D721Med (cell line): ENCODE measurements at regions not wholly inside any gene's neighbourhood (a gene's known extent, or its start where the extent isn't known, plus 50 kb on each side); places are given as distances from the start of the nearest gene placed in this dataset.

Experiments
- DNase-seq: peaks from one replicate; pipeline ENCODE4 v3.0.0; 2011; ENCODE audit warnings: low spot score; ENCODE audit not compliant: insufficient read length
- FAIRE-seq: peaks from 2 replicates; lab custom pipeline; 2011; peaks lifted over from hg19 to GRCh38; lab: Jason Lieb, UNC
- TF ChIP-seq, protein P1 (sequence below): IDR thresholded peaks from 2 replicates; pipeline ENCODE4 v1.5.1; 2012; ENCODE audit warnings: mild to moderate bottlenecking, control low read depth; ENCODE audit not compliant: insufficient read depth; ENCODE audit errors: missing control alignments

DNA sequence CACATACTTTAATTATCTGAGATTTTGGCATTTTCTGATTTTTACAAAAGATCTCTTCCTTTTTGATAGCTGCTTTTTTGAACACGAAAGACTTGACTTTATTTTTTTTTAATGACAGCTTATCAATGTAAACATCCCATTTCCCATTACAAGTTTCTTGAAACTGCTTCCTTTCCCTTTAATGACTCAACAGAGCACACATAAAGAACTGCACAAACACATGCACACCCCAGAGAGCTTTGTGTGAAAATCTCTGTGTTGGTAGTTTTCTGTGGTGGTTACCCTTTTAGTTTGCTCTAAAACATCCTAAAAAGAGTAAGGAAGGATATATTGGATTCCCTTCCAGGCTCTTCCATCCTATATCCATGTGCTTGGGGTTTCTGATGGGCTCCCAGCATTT is 125.1 kb upstream of the ZNF32 start:
- FAIRE-seq: no peak
- no peak for DNase-seq
- TF ChIP-seq, protein P1, sequence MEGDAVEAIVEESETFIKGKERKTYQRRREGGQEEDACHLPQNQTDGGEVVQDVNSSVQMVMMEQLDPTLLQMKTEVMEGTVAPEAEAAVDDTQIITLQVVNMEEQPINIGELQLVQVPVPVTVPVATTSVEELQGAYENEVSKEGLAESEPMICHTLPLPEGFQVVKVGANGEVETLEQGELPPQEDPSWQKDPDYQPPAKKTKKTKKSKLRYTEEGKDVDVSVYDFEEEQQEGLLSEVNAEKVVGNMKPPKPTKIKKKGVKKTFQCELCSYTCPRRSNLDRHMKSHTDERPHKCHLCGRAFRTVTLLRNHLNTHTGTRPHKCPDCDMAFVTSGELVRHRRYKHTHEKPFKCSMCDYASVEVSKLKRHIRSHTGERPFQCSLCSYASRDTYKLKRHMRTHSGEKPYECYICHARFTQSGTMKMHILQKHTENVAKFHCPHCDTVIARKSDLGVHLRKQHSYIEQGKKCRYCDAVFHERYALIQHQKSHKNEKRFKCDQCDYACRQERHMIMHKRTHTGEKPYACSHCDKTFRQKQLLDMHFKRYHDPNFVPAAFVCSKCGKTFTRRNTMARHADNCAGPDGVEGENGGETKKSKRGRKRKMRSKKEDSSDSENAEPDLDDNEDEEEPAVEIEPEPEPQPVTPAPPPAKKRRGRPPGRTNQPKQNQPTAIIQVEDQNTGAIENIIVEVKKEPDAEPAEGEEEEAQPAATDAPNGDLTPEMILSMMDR: no peak

DNA sequence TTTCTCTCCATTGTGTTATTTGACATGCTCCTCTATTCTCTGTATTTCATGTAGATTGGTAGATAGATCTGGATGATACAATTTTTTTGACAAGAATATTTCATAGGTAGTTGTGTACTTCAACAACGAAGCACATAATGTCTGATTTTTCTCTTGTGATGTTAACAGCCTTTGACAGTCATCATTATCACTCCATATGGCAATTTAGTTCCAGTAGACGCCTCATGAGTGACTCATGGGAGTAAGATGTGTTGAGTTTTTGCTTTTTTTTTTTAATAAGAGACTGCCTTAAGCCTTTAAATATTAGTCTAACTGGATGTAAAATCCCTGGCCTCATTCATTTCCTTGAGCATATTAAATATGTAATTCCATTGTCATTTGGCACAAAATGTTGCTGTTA is 123.5 kb upstream of the ZNF32 start:
- FAIRE-seq (no peak), DNase-seq (no peak)

DNA sequence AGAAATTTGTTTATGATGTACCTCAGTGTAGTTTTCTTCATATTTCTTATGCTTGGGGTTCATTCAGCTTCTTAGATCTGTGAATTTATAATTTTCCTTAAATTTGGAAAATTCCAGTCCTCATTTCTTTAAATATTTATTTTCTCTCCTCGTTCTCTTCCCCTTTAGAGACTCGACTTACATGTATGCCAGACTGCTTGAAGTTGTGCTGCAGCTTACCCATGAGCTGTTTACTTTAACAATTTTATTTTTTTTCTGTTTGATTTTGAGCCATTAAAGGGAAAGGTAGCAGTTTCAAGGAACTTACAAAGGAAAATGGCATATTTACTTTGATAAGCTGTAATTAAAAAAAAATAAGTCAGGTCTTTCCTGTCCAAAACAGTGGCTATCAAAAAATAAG is 123.0 kb upstream of the ZNF32 start:
- FAIRE-seq: no peak
- TF ChIP-seq, protein P1: no peak
- no peak for DNase-seq

More for the DNA sequence above, 123.5 kb upstream of the ZNF32 start:
- TF ChIP-seq, protein P1: no peak

DNA sequence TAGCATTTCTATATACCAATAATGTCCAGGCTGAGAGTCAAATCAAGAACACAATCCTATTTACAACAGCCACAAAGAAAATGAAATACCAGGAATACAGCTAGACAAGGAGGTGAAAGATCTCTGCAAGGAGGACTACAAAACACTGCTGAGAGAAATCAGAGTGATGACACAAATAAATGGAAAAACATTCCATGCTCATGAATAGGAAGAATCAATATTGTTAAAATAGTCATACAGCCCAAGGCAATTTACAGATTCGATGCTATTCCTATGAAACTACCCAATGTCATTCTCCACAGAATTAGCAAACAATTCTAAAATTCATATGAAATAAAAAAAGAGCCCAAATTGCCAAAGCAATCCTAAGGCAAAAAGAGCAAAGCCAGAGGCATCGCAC is 116.8 kb upstream of the ZNF32 start:
- TF ChIP-seq, protein P1: no peak
- DNase-seq (no peak), FAIRE-seq (no peak)

DNA sequence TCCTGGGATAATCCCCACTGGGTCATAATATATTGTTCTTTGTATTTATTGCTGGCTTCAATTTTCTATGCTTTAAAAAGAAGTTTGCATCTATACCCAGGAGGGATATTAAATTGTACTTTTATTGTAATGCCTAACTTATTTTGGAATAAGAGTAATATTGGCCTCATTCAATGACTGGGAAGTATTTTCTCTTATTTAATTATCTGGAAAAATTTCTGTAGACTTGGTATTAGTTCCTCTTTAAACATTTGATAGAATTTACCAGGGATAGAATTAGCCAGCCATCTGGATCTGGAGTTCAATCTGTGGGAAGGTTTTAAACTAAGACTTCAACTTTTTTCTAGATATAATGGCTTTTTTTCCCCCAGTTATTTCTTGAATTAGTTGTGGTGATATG is 115.2 kb upstream of the ZNF32 start:
- TF ChIP-seq, protein P1: no peak
- FAIRE-seq: no peak
- DNase-seq: no peak

DNA sequence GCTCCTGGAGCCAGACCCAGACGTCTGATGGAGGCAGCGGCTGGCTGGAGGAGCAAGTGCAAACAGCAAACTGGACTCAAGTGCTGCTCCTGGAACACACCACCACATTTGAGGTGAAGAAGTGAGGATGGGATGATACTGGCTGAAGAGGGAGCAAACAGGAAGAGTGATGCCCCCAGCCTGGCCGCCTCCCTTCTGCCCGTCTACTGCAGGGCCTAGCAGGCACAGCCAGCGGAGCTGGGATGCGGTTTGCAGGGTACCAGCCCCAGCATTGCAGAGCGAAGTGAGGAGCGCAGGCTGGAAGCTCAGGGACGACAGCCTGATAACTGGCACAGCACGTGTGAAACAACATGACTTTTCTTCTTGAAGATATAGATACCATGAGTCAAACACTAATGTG is 111.8 kb upstream of the ZNF32 start:
- TF ChIP-seq, protein P1: no peak
- FAIRE-seq (no peak), DNase-seq (no peak)

DNA sequence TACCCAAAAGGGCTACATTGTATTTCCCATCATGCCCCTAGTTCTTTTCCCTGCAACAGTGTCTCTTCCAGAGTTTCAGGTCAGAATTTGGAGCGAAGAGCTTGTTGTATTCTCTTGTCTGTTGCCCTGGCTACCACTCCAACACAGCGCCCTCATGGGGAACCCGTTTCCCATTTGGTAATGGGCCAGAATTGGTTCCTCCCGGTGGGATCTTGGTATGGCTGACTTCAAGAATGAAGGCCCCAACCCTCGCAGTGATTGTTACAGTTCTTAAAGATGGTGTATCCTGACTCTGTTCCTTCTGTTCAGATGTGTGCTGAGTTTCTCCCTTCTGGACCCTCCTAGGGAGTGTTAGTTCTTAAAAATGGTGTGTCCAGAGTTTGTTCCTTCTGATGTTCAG is 110.5 kb upstream of the ZNF32 start:
- no peak for FAIRE-seq
- TF ChIP-seq, protein P1: no peak

More for the DNA sequence above, 110.5 kb upstream of the ZNF32 start:
- DNase-seq: no peak
